ENCODE measurements at regions not wholly inside any gene's neighbourhood (a gene's known extent, or its start where the extent isn't known, plus 50 kb on each side); places are given as distances from the start of the nearest gene placed in this dataset.

DNA sequence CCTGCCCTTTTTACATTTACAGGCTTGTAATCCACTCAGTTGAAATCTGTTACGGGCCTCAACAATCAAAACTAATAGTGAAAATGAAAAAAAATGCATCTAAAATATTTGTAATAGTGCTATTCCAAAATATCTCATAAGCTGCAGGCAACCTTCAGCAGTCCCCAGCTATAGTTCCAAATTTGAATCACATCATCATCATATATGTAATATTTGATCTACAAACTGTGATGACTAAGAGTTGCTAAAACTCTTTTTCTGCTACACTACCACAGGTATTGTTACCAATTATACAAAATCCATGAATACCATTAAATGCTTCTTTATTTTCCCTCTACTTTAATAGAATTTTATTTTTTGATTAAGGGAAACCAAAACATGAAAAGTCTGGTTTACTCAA lies 121.4 kb upstream of the RFC3 start:
- H3K36me3 Mint-ChIP-seq: no peaks in the 10 kb centered on the region
- ATAC-seq (ENCODE audit: low read depth in 2 of 2): no peak
- H3K4me3 Mint-ChIP-seq: no peak overlapping the region

GRCh38 chr13:33697926-33698325 lies 120.0 kb upstream of the RFC3 start:
- no peak for DNase-seq
- H3K4me1 Mint-ChIP-seq: no peaks in the 10 kb centered on the region
- H3K27me3 Mint-ChIP-seq: peaks cover 4 to 10% (median 7%) of the 10 kb centered on the region in 3 donors
- no peak for ATAC-seq (ENCODE audit: low read depth in 2 of 2)
- peaks cover 0 to 4% (median 0%) of the 10 kb centered on the region in 7 donors for H3K9me3 Mint-ChIP-seq
- no peak overlapping the region for H3K27ac Mint-ChIP-seq
- H3K4me3 Mint-ChIP-seq: no peak overlapping the region
- no peaks in the 10 kb centered on the region for H3K36me3 Mint-ChIP-seq

More for the DNA sequence above, 121.4 kb upstream of the RFC3 start:
- DNase-seq: no peak
- H3K9me3 Mint-ChIP-seq: peaks cover 0 to 4% (median 0%) of the 10 kb centered on the region in 7 donors
- no peaks in the 10 kb centered on the region for H3K4me1 Mint-ChIP-seq
- H3K27ac Mint-ChIP-seq: peak overlapping the region in 1 of 6 donors; percentile 23
- H3K27me3 Mint-ChIP-seq: peaks cover 0 to 10% (median 4%) of the 10 kb centered on the region in 3 donors

- ATAC-seq (ENCODE audit: low read depth in 2 of 2) (no peak), DNase-seq (no peak)
- peaks cover 7 to 25% (median 11%) of the 10 kb centered on the region in 3 donors for H3K27me3 Mint-ChIP-seq
- no peak overlapping the region for H3K27ac Mint-ChIP-seq
- H3K36me3 Mint-ChIP-seq: peaks cover 21 to 34% of the 10 kb centered on the region in 2 donors
- peaks cover 6 to 52% (median 37%) of the 10 kb centered on the region in 7 donors for H3K9me3 Mint-ChIP-seq
- no peak overlapping the region for H3K4me3 Mint-ChIP-seq
- no peaks in the 10 kb centered on the region for H3K4me1 Mint-ChIP-seq
Measured at GRCh38 chr13:33707449-33707848, 110.5 kb upstream of the RFC3 start.

DNA sequence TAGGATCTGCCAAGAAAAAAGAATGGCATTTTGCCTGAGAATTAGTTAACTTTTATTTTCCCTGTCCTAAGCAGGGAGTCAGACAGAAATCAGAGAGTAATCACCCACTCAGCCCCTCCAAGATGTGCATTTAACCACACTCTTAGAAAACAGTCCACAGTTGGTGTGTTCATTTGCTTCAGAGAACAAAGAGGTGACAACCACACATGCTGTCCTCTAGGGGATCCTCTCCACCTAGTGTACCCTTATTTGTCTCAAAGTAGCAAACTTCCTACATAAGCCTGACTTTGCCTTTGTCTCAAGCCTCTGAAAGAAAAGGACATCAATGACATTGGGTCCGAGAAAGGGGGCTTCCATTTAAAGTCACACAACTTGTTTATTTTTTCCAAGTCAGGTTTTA lies 107.0 kb upstream of the RFC3 start:
- peaks cover 15 to 17% of the 10 kb centered on the region in 2 donors for H3K36me3 Mint-ChIP-seq
- no peak overlapping the region for H3K27ac Mint-ChIP-seq
- H3K9me3 Mint-ChIP-seq: peaks cover 9 to 35% (median 19%) of the 10 kb centered on the region in 7 donors
- no peak overlapping the region for H3K4me3 Mint-ChIP-seq
- ATAC-seq (ENCODE audit: low read depth in 2 of 2): no peak
- H3K27me3 Mint-ChIP-seq: peaks cover 19 to 23% (median 20%) of the 10 kb centered on the region in 3 donors
- H3K4me1 Mint-ChIP-seq: no peaks in the 10 kb centered on the region
- DNase-seq: no peak

GRCh38 chr13:33711436-33711835 lies 106.5 kb upstream of the RFC3 start:
- peaks cover 7 to 31% (median 16%) of the 10 kb centered on the region in 7 donors for H3K9me3 Mint-ChIP-seq
- H3K4me1 Mint-ChIP-seq: no peaks in the 10 kb centered on the region
- no peak overlapping the region for H3K4me3 Mint-ChIP-seq
- no peak overlapping the region for H3K27ac Mint-ChIP-seq
- DNase-seq (no peak), ATAC-seq (ENCODE audit: low read depth in 2 of 2) (no peak)
- peaks cover 10 to 13% of the 10 kb centered on the region in 2 donors for H3K36me3 Mint-ChIP-seq
- H3K27me3 Mint-ChIP-seq: peaks cover 17 to 20% (median 20%) of the 10 kb centered on the region in 3 donors

- Mint-ChIP-seq H3K4me3 (no peak overlapping the region), H3K36me3 (peaks cover 4% of the 10 kb centered on the region in 2 donors), H3K27ac (no peak overlapping the region), H3K4me1 (peaks cover 0 to 8% (median 0%) of the 10 kb centered on the region in 3 donors), H3K27me3 (peaks cover 10 to 32% (median 21%) of the 10 kb centered on the region in 3 donors), H3K9me3 (peaks cover 2 to 18% (median 10%) of the 10 kb centered on the region in 7 donors)
- no peak for DNase-seq
- ATAC-seq (ENCODE audit: low read depth in 2 of 2): no peak
Measured at GRCh38 chr13:33717775-33718174, 100.2 kb upstream of the RFC3 start.

GRCh38 chr13:33721724-33722123 lies 96.2 kb upstream of the RFC3 start:
- H3K4me3 Mint-ChIP-seq: no peak overlapping the region
- ATAC-seq (ENCODE audit: low read depth in 2 of 2) (no peak), DNase-seq (no peak)
- peaks cover 21 to 32% (median 29%) of the 10 kb centered on the region in 3 donors for H3K27me3 Mint-ChIP-seq
- H3K27ac Mint-ChIP-seq: no peak overlapping the region
- H3K4me1 Mint-ChIP-seq: peaks cover 3 to 8% (median 5%) of the 10 kb centered on the region in 3 donors
- no peaks in the 10 kb centered on the region for H3K9me3 Mint-ChIP-seq
- H3K36me3 Mint-ChIP-seq: no peaks in the 10 kb centered on the region

GRCh38 chr13:33722216-33722915 lies 95.6 kb upstream of the RFC3 start:
- no peak for ATAC-seq (ENCODE audit: low read depth in 2 of 2)
- Mint-ChIP-seq H3K27ac (no peak overlapping the region), H3K36me3 (no peaks in the 10 kb centered on the region), H3K4me1 (peaks cover 3 to 8% (median 5%) of the 10 kb centered on the region in 3 donors), H3K27me3 (peaks cover 21 to 33% (median 29%) of the 10 kb centered on the region in 3 donors), H3K9me3 (no peaks in the 10 kb centered on the region), H3K4me3 (no peak overlapping the region)
- no peak for DNase-seq

DNA sequence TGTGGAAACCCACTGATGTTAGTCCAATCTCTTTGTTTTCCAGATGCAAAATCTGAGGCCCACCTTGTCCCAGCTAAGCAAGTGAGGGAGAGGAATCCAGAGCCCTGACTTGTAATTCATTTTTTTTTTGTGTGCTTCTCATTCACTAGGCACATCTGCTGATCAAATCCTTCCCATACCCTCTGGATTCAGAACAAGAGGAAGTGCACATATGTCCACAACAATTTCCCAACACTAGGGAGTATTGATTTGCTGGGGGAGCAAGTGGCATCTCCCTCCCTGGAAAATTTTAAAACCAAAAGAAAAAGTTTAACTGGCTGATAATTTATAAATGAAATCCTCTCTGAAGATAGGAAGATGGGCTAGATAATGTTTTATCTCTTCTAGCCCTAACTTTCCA lies 94.6 kb upstream of the RFC3 start:
- Mint-ChIP-seq H3K4me3 (no peak overlapping the region), H3K36me3 (no peaks in the 10 kb centered on the region), H3K27ac (no peak overlapping the region)

GRCh38 chr13:33723772-33724435 lies 94.0 kb upstream of the RFC3 start:
- H3K27me3 Mint-ChIP-seq: peaks cover 20 to 30% (median 21%) of the 10 kb centered on the region in 3 donors
- no peaks in the 10 kb centered on the region for H3K36me3 Mint-ChIP-seq
- peak; percentile 71 to 78 for ATAC-seq (ENCODE audit: low read depth in 2 of 2)
- no peak overlapping the region for H3K27ac Mint-ChIP-seq
- H3K4me3 Mint-ChIP-seq: no peak overlapping the region
- peak; percentile 42 for DNase-seq
- H3K9me3 Mint-ChIP-seq: no peaks in the 10 kb centered on the region
- peaks cover 16 to 19% (median 18%) of the 10 kb centered on the region in 3 donors for H3K4me1 Mint-ChIP-seq

More for the DNA sequence above, 94.6 kb upstream of the RFC3 start:
- H3K4me1 Mint-ChIP-seq: peaks cover 11 to 13% (median 13%) of the 10 kb centered on the region in 3 donors
- no peaks in the 10 kb centered on the region for H3K9me3 Mint-ChIP-seq
- ATAC-seq (ENCODE audit: low read depth in 2 of 2) (no peak), DNase-seq (no peak)
- H3K27me3 Mint-ChIP-seq: peaks cover 21 to 26% (median 24%) of the 10 kb centered on the region in 3 donors

DNA sequence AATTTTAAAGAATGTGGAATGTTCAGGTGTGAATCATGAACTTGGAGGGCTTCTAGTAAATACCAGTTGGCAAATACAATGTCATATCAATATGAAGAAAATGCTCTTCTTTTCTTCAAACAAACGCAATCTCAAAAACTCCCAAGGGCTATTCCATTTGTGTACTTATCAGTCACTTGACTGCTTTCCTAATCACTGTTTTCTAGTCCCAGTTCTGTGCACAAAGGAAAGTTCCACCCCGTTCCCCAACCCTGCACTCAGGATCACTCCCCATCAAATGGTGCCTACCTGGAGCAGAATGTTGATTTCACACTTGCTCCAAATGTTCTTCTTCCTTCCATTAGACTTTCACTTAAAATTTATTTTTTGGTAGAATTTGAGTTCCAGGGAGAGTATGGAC lies 92.6 kb upstream of the RFC3 start:
- Mint-ChIP-seq H3K9me3 (no peaks in the 10 kb centered on the region), H3K4me3 (no peak overlapping the region), H3K36me3 (no peaks in the 10 kb centered on the region), H3K27ac (no peak overlapping the region), H3K27me3 (peaks cover 20 to 33% (median 21%) of the 10 kb centered on the region in 3 donors), H3K4me1 (peaks cover 26 to 33% (median 29%) of the 10 kb centered on the region in 3 donors)
- ATAC-seq (ENCODE audit: low read depth in 2 of 2): no peak
- DNase-seq: no peak

DNA sequence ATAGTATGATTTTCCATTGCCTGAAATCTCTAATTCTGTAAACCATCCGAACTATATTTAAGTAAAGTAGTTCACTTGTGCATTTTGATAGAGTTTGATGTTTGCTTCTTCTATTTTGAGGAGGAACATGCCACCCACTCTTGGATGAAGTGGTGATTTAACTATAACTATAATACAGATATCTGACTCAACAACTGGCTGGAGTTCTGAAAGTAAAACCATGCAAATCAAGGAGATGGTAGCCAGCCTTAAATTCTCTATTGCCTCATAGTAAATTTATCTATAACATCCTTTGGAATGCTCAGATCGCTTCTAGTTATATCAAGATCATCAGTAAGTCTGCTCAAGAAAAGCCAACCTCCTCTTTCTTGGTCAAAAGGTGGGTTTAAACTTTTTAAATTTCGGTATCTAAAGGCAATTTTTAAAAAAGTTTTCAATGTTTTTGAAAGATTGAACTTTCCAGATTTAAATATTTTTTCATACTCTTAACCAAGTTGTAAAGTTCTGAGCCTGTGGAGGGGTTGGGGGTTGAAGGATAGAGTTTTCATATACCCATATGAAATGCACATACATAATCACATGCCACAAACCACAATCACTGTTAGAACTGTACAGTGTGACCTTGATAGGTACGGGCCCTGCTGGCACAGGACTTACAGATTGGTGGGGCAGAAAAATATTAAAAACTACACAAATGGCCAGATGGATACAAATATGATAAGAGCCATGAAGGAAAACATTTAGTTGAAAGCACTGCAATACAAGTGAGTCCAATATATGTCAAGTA lies 90.5 kb upstream of the RFC3 start:
- no peak for DNase-seq
- peaks cover 0 to 3% of the 10 kb centered on the region in 2 donors for H3K36me3 Mint-ChIP-seq
- H3K4me1 Mint-ChIP-seq: peaks cover 33 to 42% (median 39%) of the 10 kb centered on the region in 3 donors
- H3K4me3 Mint-ChIP-seq: no peak overlapping the region
- H3K27ac Mint-ChIP-seq: no peak overlapping the region
- peaks cover 0 to 2% (median 0%) of the 10 kb centered on the region in 7 donors for H3K9me3 Mint-ChIP-seq
- no peak for ATAC-seq (ENCODE audit: low read depth in 2 of 2)
- H3K27me3 Mint-ChIP-seq: peaks cover 26 to 54% (median 34%) of the 10 kb centered on the region in 3 donors

Measured in naive B cell (primary cell).